Duodenal mucosa (tissue), 2 donors: ENCODE measurements at regions not wholly inside any gene's neighbourhood (a gene's known extent, or its start where the extent isn't known, plus 50 kb on each side); places are given as distances from the start of the nearest gene placed in this dataset.

Experiments
- H3K27ac ChIP-seq: one replicate; pipeline ENCODE4 v1.7.0; 2013; ENCODE audit warnings: low read depth, low read length
- H3K27me3 ChIP-seq, 2 donors: one replicate each; pipeline ENCODE4 v1.7.0; 2013; ENCODE audit warnings: low read length in 2 of 2, control low read depth in 1 of 2; ENCODE audit not compliant: insufficient read depth in 2 of 2, control insufficient read depth in 1 of 2
- H3K36me3 ChIP-seq, 2 donors: one replicate each; pipeline ENCODE4 v1.7.0; 2013; ENCODE audit warnings: low read length in 2 of 2, control low read depth in 1 of 2; ENCODE audit not compliant: insufficient read depth in 2 of 2, control insufficient read depth in 1 of 2
- H3K4me1 ChIP-seq, 2 donors: one replicate each; pipeline ENCODE4 v1.7.0; 2013; ENCODE audit warnings: low read length in 2 of 2, control low read depth in 1 of 2; ENCODE audit not compliant: insufficient read depth in 2 of 2, control insufficient read depth in 1 of 2
- H3K4me3 ChIP-seq, 2 donors: one replicate each; pipeline ENCODE4 v1.7.0; 2013; ENCODE audit warnings: low read length in 2 of 2, low read depth in 1 of 2
- H3K9ac ChIP-seq, 2 donors: one replicate each; pipeline ENCODE4 v1.7.0; 2013; ENCODE audit warnings: low read length in 2 of 2, low read depth in 1 of 2
- H3K9me3 ChIP-seq, 2 donors: one replicate each; pipeline ENCODE4 v1.7.0; 2013; ENCODE audit warnings: low read length in 2 of 2, control low read depth in 1 of 2; ENCODE audit not compliant: control insufficient read depth in 1 of 2

GRCh38 chr3:102099913-102100312, 250.6 kb downstream of the NFKBIZ start:
- Histone ChIP-seq H3K9me3 (no peaks in the 10 kb centered on the region), H3K9ac (no peak overlapping the region), H3K27me3 (no peaks in the 10 kb centered on the region), H3K36me3 (no peaks in the 10 kb centered on the region), H3K4me3 (no peak overlapping the region), H3K4me1 (peaks cover 0 to 4% of the 10 kb centered on the region in 2 donors), H3K27ac (no peak overlapping the region)

- no peak overlapping the region for H3K9ac ChIP-seq
- H3K4me3 ChIP-seq, result no peak overlapping the region
- H3K36me3 ChIP-seq, result no peaks in the 10 kb centered on the region
- no peaks in the 10 kb centered on the region for H3K27me3 ChIP-seq
- peaks cover 0 to 4% of the 10 kb centered on the region in 2 donors for H3K4me1 ChIP-seq
- peaks cover 2 to 4% of the 10 kb centered on the region in 2 donors for H3K9me3 ChIP-seq
- H3K27ac ChIP-seq, result no peak overlapping the region
Measured at GRCh38 chr3:102102394-102102793, 253.1 kb downstream of the NFKBIZ start.

- H3K27ac ChIP-seq, result no peak overlapping the region
- no peak overlapping the region for H3K4me3 ChIP-seq
- peaks cover 0 to 4% of the 10 kb centered on the region in 2 donors for H3K4me1 ChIP-seq
- no peaks in the 10 kb centered on the region for H3K36me3 ChIP-seq
- no peaks in the 10 kb centered on the region for H3K27me3 ChIP-seq
- H3K9ac ChIP-seq, result no peak overlapping the region
- peaks cover 4 to 5% of the 10 kb centered on the region in 2 donors for H3K9me3 ChIP-seq
Measured at GRCh38 chr3:102104033-102104432, 254.7 kb downstream of the NFKBIZ start.

DNA sequence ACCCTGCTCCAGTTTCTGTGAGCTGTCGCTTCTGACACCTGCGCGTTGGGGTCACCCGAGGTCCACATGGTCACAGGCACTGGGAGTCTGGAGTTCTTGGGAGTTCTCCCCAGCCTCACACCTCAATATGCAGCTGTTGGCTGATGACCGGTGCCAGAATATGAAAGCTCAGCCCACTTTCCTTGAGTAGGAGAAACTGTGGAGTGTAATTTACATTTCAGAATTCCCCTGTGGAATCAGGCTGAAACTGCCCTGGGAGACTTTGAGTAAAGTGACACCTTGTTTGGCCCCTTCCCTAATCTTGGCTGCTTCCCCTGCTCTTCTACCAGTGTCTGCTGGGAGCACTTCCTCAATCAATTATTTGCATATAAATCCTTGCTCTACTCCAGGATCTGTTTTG, 255.9 kb downstream of the NFKBIZ start:
- Histone ChIP-seq H3K27me3 (no peaks in the 10 kb centered on the region), H3K9me3 (peaks cover 4 to 5% of the 10 kb centered on the region in 2 donors), H3K27ac (no peak overlapping the region), H3K9ac (no peak overlapping the region), H3K36me3 (no peaks in the 10 kb centered on the region), H3K4me1 (peaks cover 0 to 4% of the 10 kb centered on the region in 2 donors), H3K4me3 (no peak overlapping the region)

- H3K36me3 ChIP-seq, result no peaks in the 10 kb centered on the region
- no peak overlapping the region for H3K9ac ChIP-seq
Measured at GRCh38 chr3:102106416-102107097, 257.2 kb downstream of the NFKBIZ start.

GRCh38 chr3:102112704-102113230, 263.5 kb downstream of the NFKBIZ start:
- no peak overlapping the region for H3K4me3 ChIP-seq
- H3K27me3 ChIP-seq, result no peaks in the 10 kb centered on the region
- no peak overlapping the region for H3K27ac ChIP-seq
- H3K9me3 ChIP-seq, result peaks cover 0 to 2% of the 10 kb centered on the region in 2 donors
- no peaks in the 10 kb centered on the region for H3K36me3 ChIP-seq
- no peak overlapping the region for H3K9ac ChIP-seq
- peaks cover 3 to 12% of the 10 kb centered on the region in 2 donors for H3K4me1 ChIP-seq

More at GRCh38 chr3:102106416-102107097, 257.2 kb downstream of the NFKBIZ start:
- no peak overlapping the region for H3K27ac ChIP-seq
- H3K9me3 ChIP-seq, result peaks cover 4 to 5% of the 10 kb centered on the region in 2 donors
- H3K4me3 ChIP-seq, result no peak overlapping the region
- peaks cover 0 to 4% of the 10 kb centered on the region in 2 donors for H3K4me1 ChIP-seq
- H3K27me3 ChIP-seq, result no peaks in the 10 kb centered on the region

DNA sequence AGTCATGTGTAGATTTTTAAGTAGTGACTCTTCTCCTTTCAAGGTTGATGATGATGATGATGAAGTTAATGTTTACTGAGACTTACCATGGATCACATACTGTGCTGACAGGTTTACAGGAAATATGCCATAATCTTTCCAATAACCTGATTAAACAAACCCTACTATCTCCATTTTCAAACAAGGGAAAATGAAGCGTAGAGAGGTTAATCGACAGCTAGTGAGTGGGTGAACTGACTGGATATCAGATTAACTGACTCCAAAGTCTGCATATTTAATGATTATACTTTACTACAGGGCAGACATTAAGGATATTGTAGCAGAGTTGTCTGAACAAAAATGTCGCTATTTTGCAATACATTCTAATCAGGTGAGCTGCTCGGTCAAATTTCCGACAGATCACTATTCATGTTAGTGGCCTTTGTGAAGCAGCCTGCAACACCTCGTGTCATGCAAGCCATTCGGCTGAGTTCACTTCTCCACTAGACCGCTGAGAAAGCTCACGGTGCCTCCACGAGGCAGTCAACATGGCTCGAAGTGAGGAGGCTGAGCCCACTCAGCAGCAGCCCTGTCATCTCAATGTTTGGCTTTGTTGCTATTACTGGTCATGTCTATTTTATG, 264.2 kb downstream of the NFKBIZ start:
- Histone ChIP-seq H3K4me3 (peak overlapping the region; percentile 1 to 20), H3K36me3 (no peaks in the 10 kb centered on the region), H3K9me3 (no peaks in the 10 kb centered on the region), H3K9ac (no peak overlapping the region), H3K27me3 (no peaks in the 10 kb centered on the region), H3K27ac (no peak overlapping the region), H3K4me1 (peaks cover 3 to 12% of the 10 kb centered on the region in 2 donors)

DNA sequence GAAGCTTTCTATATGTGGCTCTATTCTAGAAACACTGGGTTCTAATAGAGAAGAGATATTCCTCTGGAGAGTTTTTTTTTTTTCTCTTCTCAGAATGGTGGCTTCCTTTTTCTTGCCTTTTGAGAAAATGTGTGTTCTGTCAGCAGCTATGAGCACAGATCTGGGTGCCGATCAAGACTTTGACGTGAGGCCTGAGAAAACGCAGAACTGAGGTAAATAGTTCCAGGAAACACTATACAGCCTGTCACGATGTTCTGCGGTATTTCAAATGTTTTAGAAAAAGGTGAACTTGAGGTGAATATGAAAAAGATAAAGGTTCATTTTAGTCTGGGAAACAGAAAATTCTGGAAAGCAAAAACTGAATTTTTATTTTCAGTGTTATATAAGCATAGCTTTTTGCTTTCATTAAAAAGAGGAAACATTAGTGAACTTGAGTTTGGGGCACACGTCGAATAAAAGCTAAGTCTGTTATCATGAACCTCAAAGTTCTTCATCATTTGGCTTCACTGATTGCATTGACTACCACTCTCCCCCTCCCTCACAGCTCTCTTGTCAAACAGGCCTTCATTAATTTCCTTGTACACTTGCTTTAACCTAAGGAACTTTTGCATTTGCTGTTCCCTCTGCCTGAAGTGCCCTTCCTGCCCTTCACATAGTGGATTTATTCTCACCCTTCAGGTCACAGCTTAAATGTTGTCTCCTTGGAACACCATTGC, 265.1 kb downstream of the NFKBIZ start:
- Histone ChIP-seq H3K36me3 (no peaks in the 10 kb centered on the region), H3K4me3 (no peak overlapping the region), H3K4me1 (peaks cover 3 to 12% of the 10 kb centered on the region in 2 donors), H3K27ac (no peak overlapping the region), H3K9me3 (no peaks in the 10 kb centered on the region), H3K27me3 (no peaks in the 10 kb centered on the region), H3K9ac (no peak overlapping the region)

- H3K4me3 ChIP-seq, result no peak overlapping the region
- no peak overlapping the region for H3K9ac ChIP-seq
- peaks cover 0 to 18% of the 10 kb centered on the region in 2 donors for H3K4me1 ChIP-seq
- no peaks in the 10 kb centered on the region for H3K36me3 ChIP-seq
- peaks cover 5 to 7% of the 10 kb centered on the region in 2 donors for H3K9me3 ChIP-seq
- no peak overlapping the region for H3K27ac ChIP-seq
- H3K27me3 ChIP-seq, result no peaks in the 10 kb centered on the region
Measured at GRCh38 chr3:102122527-102122926, 273.2 kb downstream of the NFKBIZ start.
